H1 (cell line): ENCODE measurements at regions not wholly inside any gene's neighbourhood (a gene's known extent, or its start where the extent isn't known, plus 50 kb on each side); places are given as distances from the start of the nearest gene placed in this dataset.

ENCODE experiments used
- CTCF ChIA-PET: fragments of 300-600 bp; sonication (Branson Sonifier 250); formaldehyde crosslinking; loops from one replicate; lab custom pipeline; 2021; ENCODE audit not compliant: partially characterized antibody; lab: Charles Lee
- POLR2A ChIA-PET: fragments of 300-600 bp; sonication (Branson Sonifier 250); formaldehyde crosslinking; loops from one replicate; lab custom pipeline; 2021; ENCODE audit warnings: inconsistent platforms; ENCODE audit not compliant: partially characterized antibody; lab: Charles Lee
- DNase-seq, 2 experiments: peaks; one replicate each; pipeline versions ENCODE4 v3.0.0 to v3.0.0-alpha.2; 2010 to 2022; ENCODE audit warnings: low spot score in 2 of 2, low read depth in 1 of 2, mixed read lengths in 1 of 2
- FAIRE-seq: peaks from 2 replicates; lab custom pipeline; 2011; peaks lifted over from hg19 to GRCh38; lab: Jason Lieb, UNC
- H2AFZ ChIP-seq: 2 replicates; pipeline ENCODE4 v1.8.1; 2012; ENCODE audit warnings: low read length, inconsistent platforms
- H2AK5ac ChIP-seq: 2 replicates; pipeline ENCODE4 v1.6.1; 2013; ENCODE audit warnings: low read depth, low read length
- H2BK120ac ChIP-seq: replicated peaks from 2 replicates; pipeline ENCODE3; 2013; ENCODE audit warnings: low read depth, low read length, inconsistent platforms
- H2BK12ac ChIP-seq: 2 replicates; pipeline ENCODE4 v1.6.1; 2013; ENCODE audit warnings: low read depth, low read length
- H2BK15ac ChIP-seq: 2 replicates; pipeline ENCODE4 v1.6.1; 2013; ENCODE audit warnings: low read length
- H2BK20ac ChIP-seq: 2 replicates; pipeline ENCODE4 v1.6.1; 2013; ENCODE audit warnings: low read length
- H2BK5ac ChIP-seq: 2 replicates; pipeline ENCODE4 v1.6.1; 2013; ENCODE audit warnings: low read depth, low read length
- H3K14ac ChIP-seq: 2 replicates; pipeline ENCODE4 v1.6.1; 2013; ENCODE audit warnings: inconsistent platforms; ENCODE audit not compliant: insufficient read length
- H3K18ac ChIP-seq: 2 replicates; pipeline ENCODE4 v1.6.1; 2013; ENCODE audit warnings: low read length; ENCODE audit errors: extremely low read depth
- H3K23ac ChIP-seq: 2 replicates; pipeline ENCODE4 v1.6.1; 2013; ENCODE audit warnings: inconsistent platforms; ENCODE audit not compliant: insufficient read length
- H3K23me2 ChIP-seq: 2 replicates; pipeline ENCODE4 v1.6.1; 2013; ENCODE audit warnings: low read depth, low read length
- H3K27ac ChIP-seq: 2 replicates; pipeline ENCODE4 v1.6.1; 2011; ENCODE audit warnings: low read depth, low read length, inconsistent platforms
- H3K27me3 ChIP-seq, 4 experiments: replicated peaks in 1 of 4; 1 replicate in 1 of 4; 2 replicates in 3 of 4; pipeline versions ENCODE4 v1.6.1 to v1.8.1; 2011 to 2013; ENCODE audit warnings: low read length in 3 of 4, mild to moderate bottlenecking in 3 of 4, inconsistent platforms in 2 of 4, mixed read lengths in 2 of 4, moderate library complexity in 1 of 4; ENCODE audit not compliant: control insufficient read depth in 3 of 4, insufficient read depth in 3 of 4; ENCODE audit errors: extremely low read depth in 1 of 4
- H3K36me3 ChIP-seq, 4 experiments: 2 replicates each; pipeline versions ENCODE4 v1.6.1 to v1.8.1; 2011 to 2013; ENCODE audit warnings: mild to moderate bottlenecking in 4 of 4, low read length in 3 of 4, moderate library complexity in 2 of 4, control low read depth in 1 of 4, inconsistent platforms in 1 of 4; ENCODE audit not compliant: insufficient read depth in 4 of 4, control insufficient read depth in 2 of 4
- H3K4ac ChIP-seq: replicated peaks from 2 replicates; pipeline ENCODE3; 2013; ENCODE audit warnings: low read length, low read depth, mixed read lengths, inconsistent platforms; ENCODE audit not compliant: insufficient read length
- H3K4me1 ChIP-seq, 4 experiments: replicated peaks in 1 of 4; 1 replicate in 1 of 4; 2 replicates in 3 of 4; pipeline versions ENCODE4 v1.6.1 to v1.8.1; 2011 to 2013; ENCODE audit warnings: low read length in 3 of 4, inconsistent platforms in 2 of 4, mixed read lengths in 1 of 4; ENCODE audit not compliant: insufficient read depth in 4 of 4, control insufficient read depth in 3 of 4
- H3K4me2 ChIP-seq, 2 experiments: 2 replicates each; pipeline versions ENCODE4 v1.6.1 to v1.8.1; 2011 to 2013; ENCODE audit warnings: low read depth in 2 of 2, low read length in 2 of 2, control low read depth in 1 of 2, inconsistent platforms in 1 of 2, mild to moderate bottlenecking in 1 of 2; ENCODE audit not compliant: insufficient read depth in 1 of 2
- H3K4me3 ChIP-seq, 4 experiments: fragments of 200-600, 300-600 bp in 1 of 4; sonication (generic), shearing (Covaris generic), sonication (Bioruptor Twin) in 1 of 4; 2 replicates each; pipeline versions ENCODE4 v1.5.1 to v1.8.1; 2011 to 2016; ENCODE audit warnings: low read length in 4 of 4, low read depth in 3 of 4, control low read depth in 2 of 4, inconsistent platforms in 2 of 4, mild to moderate bottlenecking in 2 of 4, mixed read lengths in 1 of 4, moderate library complexity in 1 of 4; ENCODE audit not compliant: insufficient read depth in 2 of 4; ENCODE audit errors: extremely low read depth in 1 of 4
- H3K56ac ChIP-seq: replicated peaks from 2 replicates; pipeline ENCODE3; 2013; ENCODE audit warnings: low read depth, mild to moderate bottlenecking, mixed read lengths, low read length, inconsistent platforms; ENCODE audit not compliant: insufficient read length
- H3K79me1 ChIP-seq: 2 replicates; pipeline ENCODE4 v1.6.1; 2013; ENCODE audit warnings: low read depth, low read length, control low read depth
- H3K79me2 ChIP-seq, 2 experiments: 2 replicates each; pipeline versions ENCODE4 v1.6.1 to v1.8.1; 2012 to 2013; ENCODE audit warnings: low read length in 2 of 2, mild to moderate bottlenecking in 2 of 2, inconsistent platforms in 1 of 2; ENCODE audit not compliant: insufficient read depth in 2 of 2, control insufficient read depth in 1 of 2
- H3K9ac ChIP-seq, 4 experiments: replicated peaks in 1 of 4; 1 replicate in 1 of 4; 2 replicates in 3 of 4; pipeline versions ENCODE4 v1.6.1 to v1.8.1; 2011 to 2013; ENCODE audit warnings: low read depth in 3 of 4, low read length in 3 of 4, control low read depth in 2 of 4, mild to moderate bottlenecking in 2 of 4, moderate library complexity in 2 of 4, inconsistent platforms in 1 of 4; ENCODE audit errors: extremely low read depth in 1 of 4
- H3K9me3 ChIP-seq, 2 experiments: 2 replicates each; pipeline versions ENCODE4 v1.6.1 to v1.8.1; 2012 to 2013; ENCODE audit warnings: mild to moderate bottlenecking in 2 of 2, moderate library complexity in 2 of 2, control low read depth in 1 of 2, inconsistent platforms in 1 of 2, low read depth in 1 of 2, low read length in 1 of 2, mixed read lengths in 1 of 2; ENCODE audit not compliant: insufficient read depth in 2 of 2
- H4K20me1 ChIP-seq, 2 experiments: replicated peaks in 1 of 2; 2 replicates each; pipeline versions ENCODE3 to v1.8.1; 2011 to 2013; ENCODE audit warnings: inconsistent platforms in 2 of 2, low read length in 2 of 2, mild to moderate bottlenecking in 1 of 2; ENCODE audit not compliant: insufficient read depth in 2 of 2, control insufficient read depth in 1 of 2
- H4K5ac ChIP-seq: 2 replicates; pipeline ENCODE4 v1.6.1; 2013; ENCODE audit warnings: low read length, low read depth, mixed read lengths, inconsistent platforms; ENCODE audit not compliant: insufficient read length
- H4K8ac ChIP-seq: 2 replicates; pipeline ENCODE4 v1.8.0; 2013; ENCODE audit warnings: mild to moderate bottlenecking, moderate library complexity, low read length, inconsistent platforms; ENCODE audit not compliant: insufficient read depth; ENCODE audit errors: extremely low read depth
- H4K91ac ChIP-seq: replicated peaks from 2 replicates; pipeline ENCODE3; 2013; ENCODE audit warnings: low read length, mixed read lengths, inconsistent platforms; ENCODE audit not compliant: insufficient read length
- EP300 ChIP-seq, 2 experiments: IDR thresholded peaks; 1 replicate in 1 of 2; 2 replicates in 1 of 2; pipeline ENCODE4 v1.6.1; 2011 to 2012; ENCODE audit warnings: low read depth in 2 of 2, low read length in 2 of 2, mild to moderate bottlenecking in 2 of 2, borderline replicate concordance in 1 of 2, inconsistent platforms in 1 of 2, moderate library complexity in 1 of 2
- RXRA ChIP-seq: IDR thresholded peaks from 2 replicates; pipeline ENCODE4 v1.6.1; 2011; ENCODE audit warnings: low read depth, mild to moderate bottlenecking, low read length, moderate library complexity; ENCODE audit not compliant: insufficient read depth
- WGBS, 2 experiments: shearing (Covaris generic) in 1 of 2; methylation state at CpG; one replicate each; pipeline versions ENCODE4 v1.1.6 to v1.1.7; 2013 to 2015; ENCODE audit warnings: low lambda C conversion rate in 2 of 2, mixed read lengths in 2 of 2, inconsistent platforms in 1 of 2, low coverage in 1 of 2, missing lambda C conversion rate in 1 of 2; ENCODE audit not compliant: insufficient replicate concordance in 2 of 2, insufficient coverage in 1 of 2, insufficient read length in 1 of 2; ENCODE audit errors: extremely low coverage in 1 of 2, missing lambda C conversion rate in 1 of 2; 5-methylcytosine and 5-hydroxymethylcytosine counted together

GRCh38 chr2:152835674-152836073, 117.3 kb downstream of the ARL6IP6 start:
- H2AK5ac ChIP-seq = no peak overlapping the region
- no peak overlapping the region for H3K23ac ChIP-seq
- no peaks in the 10 kb centered on the region for H3K4me1 ChIP-seq
- CTCF ChIA-PET = interaction anchor here (1.0 kb wide), 1 partner anchor 26 kb away, joined by 4 read pairs; no protein-coding TSS in a partner anchor
- no peak for DNase-seq
- no peaks in the 10 kb centered on the region for H3K36me3 ChIP-seq
- no peak overlapping the region for H4K91ac ChIP-seq
- H3K9me3 ChIP-seq = no peaks in the 10 kb centered on the region
- H2BK5ac ChIP-seq = no peak overlapping the region
- POLR2A ChIA-PET = no interaction called here
- no peak overlapping the region for H3K4me3 ChIP-seq
- H3K56ac ChIP-seq = no peak overlapping the region
- H2BK120ac ChIP-seq = no peak overlapping the region
- no peak overlapping the region for H3K27ac ChIP-seq
- no peak overlapping the region for H3K14ac ChIP-seq
- H2AFZ ChIP-seq = no peak overlapping the region
- FAIRE-seq = no peak
- 91% methylated on average over 2 of the region's 2 CpGs; no CpG with 5 or more reads in 1 of the 2 experiments for WGBS, 2 experiments
- H2BK15ac ChIP-seq = no peak overlapping the region
- no peak overlapping the region for H3K18ac ChIP-seq
- no peaks in the 10 kb centered on the region for H4K20me1 ChIP-seq
- H2BK20ac ChIP-seq = no peak overlapping the region
- H3K23me2 ChIP-seq = no peaks in the 10 kb centered on the region; the same call in 1 of the 2 replicates
- no peak overlapping the region for H3K4ac ChIP-seq
- H3K4me2 ChIP-seq = no peak overlapping the region
- H3K27me3 ChIP-seq = no peaks in the 10 kb centered on the region
- no peak overlapping the region for H3K9ac ChIP-seq
- H4K8ac ChIP-seq = no peak overlapping the region
- no peak overlapping the region for H2BK12ac ChIP-seq
- no peaks in the 10 kb centered on the region for H3K79me2 ChIP-seq
- TF ChIP-seq EP300 (IDR thresholded peaks at IDR 0.05; ENCODE audit: borderline replicate concordance in 1 of 2, low read depth in 2 of 2, low read length in 2 of 2) (no peak), RXRA (no peak)
- no peak overlapping the region for H4K5ac ChIP-seq
- H3K79me1 ChIP-seq = no peaks in the 10 kb centered on the region
